HL-60 (cell line): ENCODE measurements at regions not wholly inside any gene's neighbourhood (a gene's known extent, or its start where the extent isn't known, plus 50 kb on each side); places are given as distances from the start of the nearest gene placed in this dataset.

Source experiments
- DNase-seq, 2 experiments: peaks; one replicate each; pipeline ENCODE4 v3.0.0-alpha.2; 2010 to 2020; ENCODE audit warnings: low read depth in 1 of 2, low spot score in 1 of 2
- H3K27ac ChIP-seq: fragments of 250-450 bp; sonication (Bioruptor Pico); replicated peaks from 2 replicates; pipeline ENCODE4 v1.5.1; 2020; ENCODE audit warnings: mild to moderate bottlenecking, moderate library complexity
- H3K27me3 ChIP-seq: fragments of 250-450 bp; sonication (Bioruptor Pico); 2 replicates; pipeline ENCODE4 v1.5.1; 2021; ENCODE audit warnings: mild to moderate bottlenecking, moderate library complexity; ENCODE audit not compliant: insufficient read depth, poor library complexity, severe bottlenecking
- H3K4me3 ChIP-seq: replicated peaks from 2 replicates; pipeline ENCODE4 v1.5.1; 2011; ENCODE audit warnings: mild to moderate bottlenecking, control low read depth, low read length; ENCODE audit not compliant: insufficient read depth
- GABPA ChIP-seq: IDR thresholded peaks from 2 replicates; pipeline ENCODE4 v1.6.1; 2012; ENCODE audit warnings: low read depth
- POLR2AphosphoS5 ChIP-seq: IDR thresholded peaks from 2 replicates; pipeline ENCODE4 v1.6.1; 2012; ENCODE audit warnings: low read depth
- SPI1 ChIP-seq: IDR thresholded peaks from 2 replicates; pipeline ENCODE4 v1.6.1; 2012; ENCODE audit warnings: low read depth, mild to moderate bottlenecking, borderline replicate concordance
- TF ChIP-seq, protein P1 (sequence below): IDR thresholded peaks from one replicate; pipeline ENCODE4 v1.5.1; 2011; ENCODE audit warnings: low read length, control low read depth, inconsistent platforms; ENCODE audit not compliant: insufficient read depth
- TF ChIP-seq, protein P2 (sequence below): IDR thresholded peaks from 2 replicates; pipeline ENCODE4 v1.6.1; 2012; ENCODE audit warnings: low read depth; ENCODE audit not compliant: insufficient replicate concordance

DNA sequence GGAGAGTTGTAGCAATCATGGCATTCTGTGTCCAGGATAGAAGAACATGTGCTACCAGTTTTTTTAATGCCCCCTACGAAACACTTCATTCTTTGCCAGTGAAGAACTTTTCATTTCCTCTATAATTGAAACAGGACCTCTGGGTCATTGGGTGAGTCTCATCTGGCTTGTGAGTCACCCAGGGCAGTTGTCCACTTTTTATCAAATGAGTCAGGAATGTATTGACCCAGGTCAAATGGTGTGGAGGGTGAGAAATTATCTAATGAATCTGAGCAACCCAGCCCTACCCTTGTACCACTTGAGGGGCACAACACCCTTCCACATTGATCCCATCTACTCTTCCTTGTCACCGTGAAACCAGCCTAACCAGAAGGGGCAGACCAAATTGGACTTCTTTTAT is 417.3 kb upstream of the PROX1 start:
- H3K4me3 ChIP-seq = no peak overlapping the region
- H3K27ac ChIP-seq = no peak overlapping the region
- H3K27me3 ChIP-seq = no peaks in the 10 kb centered on the region
- DNase-seq = no peak
- TF ChIP-seq, protein P1, sequence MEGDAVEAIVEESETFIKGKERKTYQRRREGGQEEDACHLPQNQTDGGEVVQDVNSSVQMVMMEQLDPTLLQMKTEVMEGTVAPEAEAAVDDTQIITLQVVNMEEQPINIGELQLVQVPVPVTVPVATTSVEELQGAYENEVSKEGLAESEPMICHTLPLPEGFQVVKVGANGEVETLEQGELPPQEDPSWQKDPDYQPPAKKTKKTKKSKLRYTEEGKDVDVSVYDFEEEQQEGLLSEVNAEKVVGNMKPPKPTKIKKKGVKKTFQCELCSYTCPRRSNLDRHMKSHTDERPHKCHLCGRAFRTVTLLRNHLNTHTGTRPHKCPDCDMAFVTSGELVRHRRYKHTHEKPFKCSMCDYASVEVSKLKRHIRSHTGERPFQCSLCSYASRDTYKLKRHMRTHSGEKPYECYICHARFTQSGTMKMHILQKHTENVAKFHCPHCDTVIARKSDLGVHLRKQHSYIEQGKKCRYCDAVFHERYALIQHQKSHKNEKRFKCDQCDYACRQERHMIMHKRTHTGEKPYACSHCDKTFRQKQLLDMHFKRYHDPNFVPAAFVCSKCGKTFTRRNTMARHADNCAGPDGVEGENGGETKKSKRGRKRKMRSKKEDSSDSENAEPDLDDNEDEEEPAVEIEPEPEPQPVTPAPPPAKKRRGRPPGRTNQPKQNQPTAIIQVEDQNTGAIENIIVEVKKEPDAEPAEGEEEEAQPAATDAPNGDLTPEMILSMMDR = no peak
- TF ChIP-seq GABPA (no peak), POLR2AphosphoS5 (no peak), SPI1 (no peak)
- TF ChIP-seq, protein P2, sequence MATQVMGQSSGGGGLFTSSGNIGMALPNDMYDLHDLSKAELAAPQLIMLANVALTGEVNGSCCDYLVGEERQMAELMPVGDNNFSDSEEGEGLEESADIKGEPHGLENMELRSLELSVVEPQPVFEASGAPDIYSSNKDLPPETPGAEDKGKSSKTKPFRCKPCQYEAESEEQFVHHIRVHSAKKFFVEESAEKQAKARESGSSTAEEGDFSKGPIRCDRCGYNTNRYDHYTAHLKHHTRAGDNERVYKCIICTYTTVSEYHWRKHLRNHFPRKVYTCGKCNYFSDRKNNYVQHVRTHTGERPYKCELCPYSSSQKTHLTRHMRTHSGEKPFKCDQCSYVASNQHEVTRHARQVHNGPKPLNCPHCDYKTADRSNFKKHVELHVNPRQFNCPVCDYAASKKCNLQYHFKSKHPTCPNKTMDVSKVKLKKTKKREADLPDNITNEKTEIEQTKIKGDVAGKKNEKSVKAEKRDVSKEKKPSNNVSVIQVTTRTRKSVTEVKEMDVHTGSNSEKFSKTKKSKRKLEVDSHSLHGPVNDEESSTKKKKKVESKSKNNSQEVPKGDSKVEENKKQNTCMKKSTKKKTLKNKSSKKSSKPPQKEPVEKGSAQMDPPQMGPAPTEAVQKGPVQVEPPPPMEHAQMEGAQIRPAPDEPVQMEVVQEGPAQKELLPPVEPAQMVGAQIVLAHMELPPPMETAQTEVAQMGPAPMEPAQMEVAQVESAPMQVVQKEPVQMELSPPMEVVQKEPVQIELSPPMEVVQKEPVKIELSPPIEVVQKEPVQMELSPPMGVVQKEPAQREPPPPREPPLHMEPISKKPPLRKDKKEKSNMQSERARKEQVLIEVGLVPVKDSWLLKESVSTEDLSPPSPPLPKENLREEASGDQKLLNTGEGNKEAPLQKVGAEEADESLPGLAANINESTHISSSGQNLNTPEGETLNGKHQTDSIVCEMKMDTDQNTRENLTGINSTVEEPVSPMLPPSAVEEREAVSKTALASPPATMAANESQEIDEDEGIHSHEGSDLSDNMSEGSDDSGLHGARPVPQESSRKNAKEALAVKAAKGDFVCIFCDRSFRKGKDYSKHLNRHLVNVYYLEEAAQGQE = no peak

DNA sequence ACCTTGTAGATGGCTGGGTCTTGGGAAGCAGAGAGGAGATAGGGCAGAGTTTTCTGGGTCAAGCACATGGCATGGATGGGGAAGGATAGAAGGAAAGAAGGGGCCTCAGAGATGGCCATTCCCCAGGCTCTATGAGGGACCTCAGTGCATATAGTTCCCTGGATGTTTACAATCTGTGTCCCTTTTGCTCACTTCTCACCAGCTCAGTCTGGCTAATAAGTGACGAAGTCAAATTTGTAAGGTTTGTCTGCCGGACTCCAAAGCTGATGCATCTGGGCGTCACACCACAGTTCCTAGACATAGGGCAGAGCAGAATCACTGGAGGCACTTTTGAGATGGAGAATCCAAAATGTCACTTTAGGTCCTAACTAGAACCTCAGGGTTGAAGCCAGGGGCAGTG is 416.4 kb upstream of the PROX1 start:
- TF ChIP-seq, protein P1 = no peak
- TF ChIP-seq POLR2AphosphoS5 (no peak), GABPA (no peak), SPI1 (no peak)
- TF ChIP-seq, protein P2 = no peak
- Histone ChIP-seq H3K27ac (no peak overlapping the region), H3K27me3 (no peaks in the 10 kb centered on the region), H3K4me3 (no peak overlapping the region)
- no peak for DNase-seq

DNA sequence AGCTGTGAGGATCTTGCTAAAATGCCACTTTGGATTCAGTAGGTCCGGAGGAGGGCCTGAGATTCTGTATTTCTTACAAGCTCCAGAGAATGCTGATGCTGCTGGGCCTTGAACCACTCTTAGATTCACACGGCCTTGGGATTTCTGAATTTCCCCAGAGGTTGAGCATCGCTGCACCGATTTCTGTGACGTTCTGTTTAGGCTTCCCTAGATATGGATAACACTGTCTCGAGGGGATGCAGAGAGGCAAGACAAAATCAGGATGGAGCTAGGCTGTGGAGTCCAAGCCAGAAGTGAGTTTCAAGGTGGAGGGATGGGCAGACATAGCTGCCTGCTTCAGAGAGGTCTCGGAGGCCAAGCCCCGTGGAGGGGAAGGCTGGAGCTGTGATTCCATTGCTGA is 415.9 kb upstream of the PROX1 start:
- Histone ChIP-seq H3K27ac (no peak overlapping the region), H3K27me3 (no peaks in the 10 kb centered on the region), H3K4me3 (no peak overlapping the region)
- DNase-seq = no peak
- TF ChIP-seq GABPA = no peak
- TF ChIP-seq, protein P2 = no peak
- TF ChIP-seq SPI1 = no peak
- TF ChIP-seq POLR2AphosphoS5 = no peak
- TF ChIP-seq, protein P1 = no peak
